Dermis blood vessel endothelial cell (primary cell): ENCODE measurements at regions not wholly inside any gene's neighbourhood (a gene's known extent, or its start where the extent isn't known, plus 50 kb on each side); places are given as distances from the start of the nearest gene placed in this dataset.
"Not testable (repeated sequence)": the region's sequence is repeated elsewhere in the genome, so short reads cannot be mapped to it uniquely, and the experiment has no call there.

Experiments used
- DNase-seq: peaks from one replicate; pipeline ENCODE4 v3.0.0; 2010

DNA sequence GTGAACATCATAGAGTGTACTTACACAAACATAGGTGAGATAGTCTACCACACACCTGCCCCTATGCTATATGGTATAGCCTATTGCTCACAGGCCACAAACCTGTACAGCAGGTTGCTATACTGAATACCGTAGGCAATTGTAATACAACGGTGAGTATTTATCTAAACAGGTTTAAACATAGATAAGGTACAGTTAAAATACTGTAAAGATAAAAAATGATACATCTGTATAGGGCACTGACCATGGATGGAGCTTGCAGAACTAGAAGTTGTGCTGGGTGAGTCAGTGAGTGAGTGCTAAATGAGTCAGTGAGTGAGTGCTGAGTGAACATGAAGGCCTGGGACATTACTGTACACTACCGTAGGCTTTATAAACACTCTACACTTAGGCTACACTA, 267.0 kb upstream of the HS6ST1 start:
- DNase-seq: peak; percentile 9

DNA sequence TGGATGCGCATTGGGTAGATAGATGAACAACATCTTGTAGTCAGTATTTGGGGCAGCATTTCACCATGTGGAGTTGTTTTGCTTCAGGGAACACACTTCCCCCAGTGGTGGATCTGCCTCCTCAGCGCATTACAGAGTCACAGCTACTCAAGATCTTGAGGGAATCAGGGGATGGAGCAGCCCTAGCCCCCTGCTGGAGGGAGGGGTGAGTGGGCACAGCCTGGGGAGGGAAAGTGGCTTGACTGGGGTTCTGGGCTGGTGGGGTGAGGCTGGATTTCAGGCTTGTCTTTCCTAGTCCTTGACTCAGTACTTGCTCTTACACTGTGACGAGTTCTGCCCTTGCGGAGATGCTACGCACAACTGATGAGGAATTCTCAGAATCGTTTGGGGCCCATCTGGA, 271.0 kb upstream of the HS6ST1 start:
- no peak for DNase-seq

DNA sequence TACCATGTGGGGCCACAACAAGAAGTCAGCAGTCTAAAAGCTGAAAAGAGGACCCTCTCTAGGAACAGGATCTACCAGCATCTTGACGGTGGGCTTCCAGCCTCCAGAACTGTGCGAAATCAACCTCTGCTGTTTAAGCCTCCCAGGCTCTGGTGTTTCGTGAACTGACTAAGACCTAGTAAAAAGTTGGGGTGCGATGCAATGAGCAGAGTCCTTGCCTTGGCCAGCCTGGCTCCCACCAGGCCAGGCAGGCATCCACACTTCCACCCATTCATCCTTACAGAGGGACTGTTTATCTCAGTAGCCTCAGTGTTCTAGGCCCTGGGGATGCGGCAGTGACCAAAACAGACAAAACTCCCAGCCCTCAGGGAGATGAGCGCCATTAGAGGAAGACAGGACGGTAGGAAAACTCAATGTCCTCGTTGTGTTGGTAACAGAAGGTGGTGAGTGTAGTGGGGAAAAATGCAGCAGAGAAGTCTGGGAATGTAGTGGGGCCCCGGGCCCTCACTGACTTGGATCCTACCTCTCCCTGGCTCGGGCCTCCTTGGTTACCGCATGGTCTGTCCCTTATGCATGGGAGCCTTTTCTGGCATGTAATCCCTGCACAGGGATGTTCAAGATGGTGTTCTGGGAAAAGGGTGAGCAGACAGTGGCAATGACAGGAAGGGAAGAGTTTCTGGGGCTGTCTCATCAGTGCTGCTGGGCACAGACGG, 271.8 kb upstream of the HS6ST1 start:
- no peak for DNase-seq

DNA sequence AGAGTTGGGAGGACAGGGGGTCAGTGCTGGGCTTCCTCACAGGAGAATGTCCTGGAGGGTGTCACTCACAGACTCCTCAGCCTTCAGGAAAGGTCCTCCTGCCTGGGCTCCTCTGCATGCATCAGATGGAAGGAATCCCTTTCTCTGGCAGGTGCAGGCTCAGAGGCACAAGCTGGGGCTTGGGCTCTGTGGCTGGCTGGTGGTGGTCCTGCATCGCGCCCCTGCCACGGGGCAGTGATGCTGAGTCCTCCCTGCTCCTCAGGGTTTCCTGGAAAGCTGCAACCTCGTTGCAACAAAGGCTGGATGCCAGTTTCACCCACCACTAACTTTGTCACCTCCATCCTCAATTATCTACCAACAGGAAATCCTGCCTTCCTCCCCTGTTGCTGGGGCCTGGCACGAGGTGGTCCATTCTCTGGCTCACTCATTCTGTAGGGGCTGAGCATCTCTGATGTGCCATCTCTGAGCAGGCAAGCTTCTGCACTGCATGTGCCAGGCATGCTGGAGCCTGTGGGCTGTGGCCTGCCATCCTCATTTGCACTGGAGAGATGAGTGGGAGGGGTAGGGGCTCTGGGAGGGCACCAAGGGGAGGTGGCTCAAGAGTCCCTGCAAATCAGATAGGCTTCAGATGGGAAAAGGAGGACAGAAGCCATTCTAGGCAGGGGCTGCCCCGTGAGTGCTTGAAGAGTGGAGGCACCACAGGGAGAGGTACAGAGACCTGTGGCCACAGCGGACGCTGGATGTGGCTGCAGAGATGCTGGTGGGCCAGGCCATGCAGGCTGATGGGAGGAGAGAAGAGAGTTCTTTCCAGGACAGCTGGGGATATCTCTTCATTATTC, 272.6 kb upstream of the HS6ST1 start:
- no peak for DNase-seq

DNA sequence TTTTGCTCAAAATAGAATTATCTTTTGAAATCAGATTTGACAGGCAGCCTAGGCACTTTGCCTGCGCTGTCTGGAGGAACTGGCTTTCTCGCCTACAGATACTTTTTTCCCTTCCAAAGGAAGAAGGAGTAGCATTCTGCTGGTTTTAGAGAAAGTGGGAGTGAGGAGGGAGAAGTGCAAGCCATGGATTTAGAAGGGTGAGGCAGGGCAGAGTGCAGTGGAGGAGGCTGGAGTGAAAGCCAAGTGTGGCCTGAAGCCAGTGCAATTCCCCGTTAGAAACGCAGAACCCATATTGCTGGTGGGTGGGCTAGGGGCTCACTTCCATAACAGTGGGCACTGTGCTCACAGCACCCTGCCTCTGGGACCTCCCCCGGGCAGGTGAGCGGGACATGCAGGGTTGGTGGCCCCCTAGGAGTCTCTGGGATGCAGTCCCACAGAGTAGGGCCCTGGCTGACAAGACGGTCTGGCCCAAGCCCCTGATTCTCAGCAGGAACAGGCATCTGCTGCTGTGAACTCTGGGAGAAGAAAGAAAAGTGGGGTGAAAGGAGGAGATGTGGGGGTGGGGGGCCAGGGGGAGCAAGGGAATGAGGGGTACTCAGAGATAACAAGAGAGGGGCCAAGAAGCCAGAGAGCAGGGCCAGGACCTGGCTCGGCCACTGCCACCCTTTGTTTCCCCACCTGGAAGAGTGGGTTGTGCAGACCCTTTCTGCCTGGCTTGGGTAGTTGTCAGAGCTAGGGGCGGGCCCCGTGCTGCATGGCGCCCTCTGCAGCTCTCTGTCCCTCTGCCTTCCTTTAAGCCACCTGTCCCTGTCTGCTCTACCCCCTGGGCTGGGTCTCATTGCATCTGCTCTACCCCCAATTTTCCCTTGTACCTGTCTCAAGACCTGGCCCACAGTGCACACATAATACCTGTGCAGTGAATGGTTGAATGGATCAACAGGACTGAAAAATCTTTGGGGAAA, 273.5 kb upstream of the HS6ST1 start:
- no peak for DNase-seq

DNA sequence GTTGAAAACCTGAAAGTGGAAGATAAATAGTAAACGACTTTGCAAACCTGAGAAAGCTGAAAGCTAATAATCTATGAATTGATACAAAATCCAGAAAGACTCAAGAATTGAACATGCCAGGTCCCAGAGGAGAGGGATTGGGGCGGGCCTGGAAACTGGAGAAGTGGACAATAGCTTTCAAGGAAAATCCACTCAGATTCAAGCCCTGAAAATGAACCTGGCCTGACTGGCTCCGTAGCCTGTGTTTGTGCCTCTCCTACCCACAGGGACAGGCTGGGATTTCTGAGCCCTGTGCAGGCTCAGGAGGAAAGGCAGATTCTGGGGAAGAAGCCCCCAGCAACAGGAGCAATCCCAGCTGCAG, 274.8 kb upstream of the HS6ST1 start:
- no peak for DNase-seq

DNA sequence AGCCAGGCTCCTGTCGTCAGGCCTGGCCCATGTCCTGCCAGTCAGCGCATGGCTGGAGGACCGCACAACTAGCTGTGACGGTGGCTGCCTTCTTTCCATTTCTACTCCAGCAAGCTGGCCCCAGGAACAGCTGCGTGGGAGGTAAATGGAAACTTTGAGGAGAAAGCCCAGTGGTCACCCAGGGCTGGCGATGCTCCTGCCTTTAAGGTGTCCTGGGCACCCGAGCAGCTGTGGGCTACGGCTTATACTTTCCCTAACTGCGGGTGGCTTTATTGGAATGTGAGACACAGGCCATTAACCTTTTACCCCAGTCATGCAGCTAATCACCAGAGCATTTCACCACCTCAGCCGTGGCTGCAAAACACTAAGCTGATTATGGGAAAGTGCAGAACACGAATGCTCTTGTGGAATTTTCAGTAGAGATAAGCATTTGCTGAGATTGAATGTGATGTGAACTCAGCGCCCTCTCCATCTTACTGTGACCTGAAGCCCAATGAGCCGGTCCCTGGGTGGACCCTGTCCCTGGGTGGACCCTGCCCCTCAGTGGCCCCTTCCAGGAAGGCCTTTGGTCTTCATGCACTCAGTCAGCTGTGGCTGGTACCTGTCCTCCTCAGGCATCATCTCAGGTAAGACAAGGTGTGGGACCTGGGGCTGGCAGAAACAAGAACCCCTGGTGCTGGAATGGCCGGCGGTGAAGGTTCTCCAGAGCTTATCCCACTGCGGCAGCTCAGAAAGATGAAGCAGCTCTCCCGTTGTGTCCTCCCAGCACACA, 275.4 kb upstream of the HS6ST1 start:
- no peak for DNase-seq

DNA sequence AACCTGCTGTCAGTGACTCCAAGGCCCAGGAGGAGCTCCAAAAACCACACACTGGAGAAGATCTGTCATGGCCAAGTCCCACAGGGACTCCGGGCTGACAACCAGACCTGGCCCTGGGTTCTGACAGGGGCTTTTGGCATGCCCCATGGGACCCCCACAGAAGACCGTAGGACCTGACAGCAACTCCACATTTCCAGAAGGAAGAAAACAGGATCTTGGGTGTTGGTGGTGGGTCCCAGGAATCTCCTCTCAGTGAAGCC, 275.9 kb upstream of the HS6ST1 start:
- DNase-seq: no peak

DNA sequence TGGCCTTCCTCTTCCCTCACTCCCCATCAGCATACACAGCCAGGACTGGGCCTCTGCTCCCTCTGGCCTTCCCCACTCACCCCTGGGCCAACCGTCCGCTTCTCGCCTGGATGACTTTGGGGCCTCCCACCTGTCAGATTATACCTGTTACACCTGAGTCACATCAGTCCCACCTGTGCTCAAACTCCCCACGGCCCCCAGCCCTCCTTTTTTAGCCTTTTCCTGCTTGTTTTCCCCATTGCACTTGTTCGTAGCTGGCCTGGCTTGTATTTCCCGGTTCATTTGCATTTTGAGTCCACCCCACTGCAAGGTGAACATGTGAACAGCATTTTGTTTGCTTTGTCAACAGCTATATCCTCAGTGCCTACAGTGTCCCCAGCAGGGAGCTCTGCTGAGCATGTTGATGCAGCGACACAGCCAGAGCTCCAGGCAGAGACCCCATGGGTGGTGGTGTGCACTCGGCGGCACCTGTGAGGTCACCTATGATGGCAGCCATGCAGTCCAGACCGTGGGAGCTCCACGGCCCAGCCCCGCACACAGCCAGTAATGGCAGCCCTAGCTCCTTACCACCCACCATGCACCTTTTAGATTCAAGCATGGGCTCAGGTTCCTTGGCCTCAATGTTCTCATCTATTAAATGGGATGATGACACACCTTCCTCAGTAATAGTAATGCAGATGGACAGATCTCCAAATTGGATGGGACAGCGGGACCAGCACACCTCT, 276.4 kb upstream of the HS6ST1 start:
- DNase-seq: no peak

DNA sequence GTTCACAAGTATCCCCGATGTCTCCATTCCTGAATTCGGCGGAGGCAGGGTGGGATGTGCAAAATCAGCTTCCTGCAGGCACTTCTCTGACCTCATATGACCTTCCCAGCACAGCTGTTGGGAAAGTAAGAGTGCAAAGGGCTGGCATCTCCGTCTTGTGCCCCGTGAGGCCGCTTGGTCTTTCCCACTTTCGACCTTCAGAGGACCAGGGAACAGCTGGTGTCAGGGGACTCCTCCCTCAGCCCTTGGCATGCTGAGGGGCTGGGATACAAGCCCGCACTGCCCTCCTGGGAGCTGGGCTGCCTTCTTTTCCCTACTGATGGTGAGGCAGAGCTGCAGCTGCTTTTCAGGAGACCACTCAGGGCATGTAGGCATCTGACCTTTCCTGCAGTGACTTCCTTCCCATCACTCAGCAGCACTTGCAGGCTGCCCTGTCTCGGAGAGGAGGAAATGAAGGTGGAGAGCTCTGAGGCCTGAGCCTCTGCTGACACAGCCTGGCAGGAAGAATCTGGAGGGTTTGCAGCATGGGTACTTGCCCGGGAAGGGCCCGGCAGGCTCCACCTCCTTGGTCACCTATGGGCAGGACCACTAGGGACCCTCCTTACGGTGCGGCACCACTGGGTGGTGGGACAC, 277.2 kb upstream of the HS6ST1 start:
- DNase-seq: no peak

DNA sequence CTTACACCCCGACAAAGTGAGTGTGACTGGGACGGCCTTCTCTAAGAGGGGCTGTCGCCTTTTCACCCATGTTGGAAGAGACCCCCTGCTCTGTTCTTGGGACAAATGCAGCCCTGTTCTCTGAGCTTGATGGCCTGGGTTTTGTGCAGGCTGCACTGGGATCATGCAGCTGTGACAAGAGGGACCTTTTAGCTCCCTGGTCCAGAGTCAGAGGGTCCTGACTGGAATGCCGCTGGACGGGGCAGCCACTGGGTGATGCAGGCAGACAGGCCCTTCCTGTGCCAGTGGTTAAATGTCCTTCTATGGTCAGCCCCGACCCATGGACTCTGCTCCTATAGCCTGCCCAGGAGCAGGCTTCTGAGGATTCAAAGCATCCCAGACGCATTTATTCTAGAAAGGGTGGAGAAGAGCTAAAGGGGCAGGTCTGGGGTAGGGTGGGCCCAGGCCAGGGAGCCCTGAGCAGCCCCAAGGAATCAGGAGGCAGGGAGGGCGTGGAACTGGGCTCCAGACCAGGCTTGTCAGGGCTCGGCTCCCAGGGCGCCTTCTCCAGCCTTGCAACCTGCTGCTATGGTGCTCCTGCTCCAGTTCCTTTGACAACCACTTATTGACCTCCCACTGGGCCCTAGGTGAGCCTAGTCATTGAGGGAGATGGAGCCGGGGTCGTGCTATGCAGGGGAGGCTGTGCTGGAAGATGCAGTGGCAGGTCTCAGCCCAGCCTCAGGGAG, 277.9 kb upstream of the HS6ST1 start:
- DNase-seq: no peak

DNA sequence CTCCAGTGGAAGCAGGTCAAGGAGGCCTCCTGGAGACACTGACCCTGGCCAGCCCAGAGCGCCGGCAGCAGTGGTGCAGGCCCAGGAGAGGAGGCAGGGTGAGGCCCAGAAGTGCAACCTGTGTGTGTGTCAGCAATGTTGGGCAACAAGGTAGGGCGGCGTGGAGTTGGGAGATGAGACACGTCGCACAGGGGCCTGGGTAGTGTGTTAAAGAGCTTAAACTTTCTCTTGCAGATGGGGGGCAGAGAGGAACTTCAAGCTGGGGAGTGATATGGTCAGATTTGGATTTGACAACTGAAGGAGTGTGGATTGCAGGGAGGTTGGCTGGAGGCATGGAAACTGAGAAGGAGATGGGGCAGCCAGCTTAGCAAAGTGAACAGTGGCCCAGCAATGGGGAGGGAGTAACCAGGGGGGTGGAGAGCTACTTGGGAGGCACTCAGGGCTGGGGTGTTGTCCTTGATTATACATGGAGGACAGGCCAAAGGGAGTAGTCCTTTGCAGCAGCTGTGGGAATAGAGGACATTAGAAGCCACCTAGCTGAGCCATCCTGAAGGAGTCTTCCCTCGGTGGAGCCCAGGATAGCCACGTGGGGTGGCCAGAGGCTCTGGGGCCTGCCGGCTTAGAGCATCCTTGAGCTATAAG, 278.6 kb upstream of the HS6ST1 start:
- DNase-seq: no peak

DNA sequence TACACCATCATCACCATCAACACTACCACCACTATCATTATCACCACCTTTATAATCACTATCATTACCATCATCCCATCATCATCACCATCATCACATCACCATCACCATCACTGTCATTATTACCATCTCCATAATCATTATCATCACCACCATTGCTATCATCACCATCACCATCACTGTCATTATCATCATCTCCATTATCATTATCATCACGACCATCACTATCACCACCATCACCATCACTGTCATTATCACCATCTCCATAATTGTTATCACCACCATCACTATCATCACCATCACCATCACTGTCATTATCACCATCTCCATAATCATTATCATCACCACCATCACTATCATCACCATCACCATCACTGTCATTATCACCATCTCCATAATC, 279.6 kb upstream of the HS6ST1 start:
- not testable (repeated sequence) for DNase-seq

DNA sequence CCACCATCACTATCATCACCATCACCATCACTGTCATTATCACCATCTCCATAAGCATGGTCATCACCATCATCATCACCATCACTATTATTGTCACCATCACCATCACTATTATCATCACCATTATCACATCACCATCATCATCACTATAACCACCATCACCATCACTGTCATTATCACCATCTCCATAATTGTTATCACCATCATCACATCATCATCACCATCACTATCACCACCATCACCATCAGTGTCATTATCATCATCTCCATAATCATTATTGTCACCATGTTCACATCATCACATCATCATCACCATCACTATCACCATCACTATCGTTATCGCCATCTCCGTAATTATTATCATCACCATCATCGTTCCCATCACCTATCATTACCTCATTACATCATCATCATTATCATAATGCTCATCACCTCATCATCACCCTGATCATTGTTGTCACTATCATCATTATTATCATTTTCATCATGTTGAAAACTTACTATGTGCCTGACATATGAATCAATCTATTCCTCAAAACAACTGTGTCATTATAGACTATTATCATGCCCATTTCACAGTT, 280.3 kb upstream of the HS6ST1 start:
- no peak for DNase-seq

DNA sequence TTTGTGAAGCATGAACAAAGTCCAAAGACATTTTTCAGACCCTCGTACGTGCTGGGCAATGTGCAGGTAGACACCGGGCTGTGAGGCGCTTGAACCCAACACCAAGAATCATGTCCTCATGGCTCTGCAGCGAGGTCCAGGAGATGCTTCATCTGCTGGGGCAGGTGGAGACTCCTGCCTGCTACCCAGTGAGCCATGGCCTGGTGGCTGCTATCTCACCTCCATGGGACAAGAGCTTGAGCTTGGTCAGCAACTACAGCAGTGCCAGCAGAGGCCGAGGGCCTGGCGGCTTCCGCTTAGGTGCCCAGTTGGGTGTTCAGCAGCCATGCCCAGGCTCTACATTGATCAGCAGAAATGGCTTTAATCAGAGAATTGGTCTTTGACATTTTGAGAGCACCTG, 281.0 kb upstream of the HS6ST1 start:
- no peak for DNase-seq

DNA sequence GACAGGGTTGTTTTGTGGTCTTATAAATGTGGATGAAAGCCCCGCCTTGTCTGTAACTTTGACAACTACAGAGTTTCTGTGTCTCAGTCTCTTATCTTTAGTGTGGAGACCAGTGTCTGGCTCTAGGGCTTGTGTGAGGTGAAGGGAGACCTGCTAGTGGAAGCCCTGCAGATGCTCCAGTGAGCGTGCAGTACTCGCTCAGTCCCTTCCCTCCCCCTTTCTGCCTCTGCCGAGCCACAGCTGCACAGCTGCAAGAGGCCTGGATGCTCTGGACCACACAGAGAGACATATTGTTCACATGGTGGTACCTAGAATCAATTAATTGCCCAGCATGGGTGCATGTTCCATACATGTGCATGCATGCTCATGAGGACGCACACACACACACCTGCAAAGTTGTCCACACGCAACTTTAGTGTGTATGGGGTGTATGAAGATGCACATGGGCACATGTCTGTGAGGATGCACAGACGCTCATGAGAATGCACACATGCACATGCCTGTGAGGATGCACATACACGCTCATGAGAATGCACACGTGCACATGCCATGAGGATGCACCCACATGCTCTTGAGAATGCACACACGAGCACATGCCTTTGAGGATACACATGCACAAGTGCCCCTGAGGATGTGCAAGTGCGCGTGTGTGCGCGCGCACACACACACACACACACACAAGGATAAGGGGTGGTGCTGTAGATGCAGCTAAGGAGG, 282.1 kb upstream of the HS6ST1 start:
- DNase-seq: no peak

DNA sequence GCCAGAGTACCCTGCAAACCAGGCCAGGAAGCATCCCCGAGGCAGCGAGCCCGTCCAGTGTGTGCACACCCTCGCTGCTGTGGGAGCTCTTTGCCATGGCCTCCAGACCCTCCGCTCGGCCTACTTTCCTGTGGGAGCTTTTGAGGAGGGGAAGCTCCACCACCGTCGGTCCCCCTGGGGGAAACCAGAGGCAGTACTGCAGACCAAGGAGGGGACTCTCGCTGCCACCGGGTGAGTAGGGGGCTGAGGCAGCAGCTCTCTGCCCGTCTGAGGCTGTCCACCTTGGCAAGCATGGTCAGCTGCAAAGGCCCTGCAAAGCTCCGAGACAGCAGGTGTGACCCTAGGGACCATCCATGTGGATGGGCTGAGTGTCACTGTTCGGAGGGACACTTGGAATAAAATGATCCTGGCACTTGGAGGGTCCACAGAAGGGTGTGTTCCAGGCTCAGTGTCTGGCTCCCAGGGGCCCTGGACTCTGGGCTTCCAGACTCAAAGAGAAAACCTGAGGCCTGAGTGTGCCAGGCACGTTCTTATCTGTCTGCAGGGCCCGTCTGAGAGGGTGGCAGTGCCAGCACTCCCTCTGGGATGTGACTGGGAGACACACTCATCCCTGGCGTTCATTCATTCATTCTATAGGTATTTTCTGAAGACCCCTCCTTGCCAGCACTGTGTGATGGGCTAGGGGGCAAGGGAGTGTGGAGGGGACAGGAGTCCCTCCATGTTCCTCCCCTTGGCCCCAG, 282.8 kb upstream of the HS6ST1 start:
- no peak for DNase-seq

DNA sequence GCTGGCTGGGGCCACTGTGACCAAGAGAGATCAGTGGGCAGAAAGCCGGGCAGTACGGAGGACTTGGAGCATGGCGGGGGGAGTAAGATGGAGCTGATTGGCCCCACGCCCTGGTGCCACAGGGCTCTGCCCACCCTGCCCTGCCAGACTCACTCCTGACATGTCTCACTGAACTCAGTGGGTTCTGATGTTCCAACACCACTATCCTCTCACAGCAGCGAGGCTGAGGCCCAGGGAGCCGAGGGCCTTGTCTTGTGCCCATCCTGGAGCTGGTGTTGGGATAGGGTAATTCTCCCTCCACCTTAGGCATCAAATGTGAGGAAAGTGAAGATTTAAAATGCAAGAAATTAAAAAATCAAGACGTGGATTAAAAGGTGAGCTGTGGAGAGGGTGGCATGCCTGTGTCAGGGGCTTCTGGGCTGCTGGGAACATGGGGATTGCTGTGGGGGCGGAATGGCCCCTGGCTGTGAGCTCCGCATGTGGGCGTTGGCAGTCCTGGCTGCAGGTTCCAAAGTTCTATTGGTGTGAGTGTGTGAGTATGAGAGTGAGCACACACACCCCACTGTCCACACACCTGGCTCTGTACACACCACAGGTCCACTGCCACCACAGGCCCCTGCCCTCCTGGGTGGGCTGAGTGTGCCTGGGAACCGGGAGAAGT, 283.5 kb upstream of the HS6ST1 start:
- no peak for DNase-seq
